Activated T-helper 9 cell treated with anti-CD3 and anti-CD28 coated beads, Interleukin-2, amount 50 U/mL, for 16 hours (primary cell): ENCODE measurements at regions not wholly inside any gene's neighbourhood (a gene's known extent, or its start where the extent isn't known, plus 50 kb on each side); places are given as distances from the start of the nearest gene placed in this dataset.

Source experiments
- DNase-seq: peaks from one replicate; pipeline ENCODE4 v3.0.0-alpha.2; 2020; ENCODE audit warnings: low read depth

GRCh38 chr11:116182356-116182966 is 590.3 kb downstream of the BUD13 start:
- no peak for DNase-seq

DNA sequence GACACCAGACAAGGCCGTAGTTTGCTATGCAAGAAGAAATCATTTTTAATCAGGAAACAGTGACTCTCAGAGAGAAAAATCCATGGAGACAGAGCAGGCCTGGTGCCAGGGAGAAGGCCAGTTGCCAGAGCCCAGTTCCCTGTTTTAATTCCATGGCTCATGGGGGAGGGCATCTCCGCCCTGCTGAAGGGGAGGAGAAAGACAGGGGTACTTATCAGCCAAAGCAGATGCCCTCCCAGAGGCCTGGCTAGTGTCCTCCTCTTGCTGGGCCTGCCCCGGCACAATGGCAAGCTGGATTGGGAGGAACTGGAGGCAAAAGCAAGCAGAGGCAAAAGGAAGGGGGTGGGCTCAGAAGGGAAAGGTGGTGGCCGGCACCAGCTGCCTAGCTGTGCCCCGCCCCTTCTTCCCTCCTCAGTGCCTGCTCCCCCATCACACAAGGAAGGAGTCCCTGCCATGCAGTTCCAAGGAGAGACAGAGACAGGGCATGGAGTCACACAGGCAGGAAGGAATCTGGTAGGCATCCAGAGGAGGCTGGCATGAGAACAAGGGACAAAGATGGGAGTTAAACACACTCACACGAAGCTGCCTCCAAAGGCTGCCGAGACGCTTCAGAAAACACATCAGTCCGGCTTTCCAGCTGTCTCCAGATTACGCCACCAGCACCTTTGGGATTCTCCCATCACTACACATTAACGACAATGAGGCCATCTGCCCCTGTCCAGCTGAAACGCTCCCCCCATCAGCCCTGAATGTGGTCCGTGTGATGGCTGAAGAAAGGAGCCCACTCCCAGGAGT is 591.8 kb downstream of the BUD13 start:
- no peak for DNase-seq

DNA sequence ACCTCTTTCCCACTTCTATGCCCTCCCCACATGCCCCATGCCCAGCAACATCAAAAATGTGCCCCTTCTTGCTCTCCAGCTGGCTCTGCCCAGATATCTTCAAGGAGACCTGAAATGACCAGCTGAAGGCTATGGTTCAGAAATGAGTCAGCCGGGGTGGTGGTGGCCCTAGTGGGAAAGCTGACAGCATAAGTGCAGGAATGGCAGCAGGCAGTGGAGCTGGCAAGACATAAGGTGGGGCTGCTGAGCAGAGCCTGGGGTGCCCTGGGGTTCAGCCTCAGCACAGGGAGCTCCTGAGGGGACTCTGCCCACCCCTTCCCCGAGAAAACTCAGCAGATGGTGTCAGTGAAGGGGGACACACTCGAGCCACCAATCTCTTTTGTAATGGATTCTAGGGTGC is 593.4 kb downstream of the BUD13 start:
- no peak for DNase-seq

GRCh38 chr11:116177521-116178210 is 595.1 kb downstream of the BUD13 start:
- DNase-seq = no peak

DNA sequence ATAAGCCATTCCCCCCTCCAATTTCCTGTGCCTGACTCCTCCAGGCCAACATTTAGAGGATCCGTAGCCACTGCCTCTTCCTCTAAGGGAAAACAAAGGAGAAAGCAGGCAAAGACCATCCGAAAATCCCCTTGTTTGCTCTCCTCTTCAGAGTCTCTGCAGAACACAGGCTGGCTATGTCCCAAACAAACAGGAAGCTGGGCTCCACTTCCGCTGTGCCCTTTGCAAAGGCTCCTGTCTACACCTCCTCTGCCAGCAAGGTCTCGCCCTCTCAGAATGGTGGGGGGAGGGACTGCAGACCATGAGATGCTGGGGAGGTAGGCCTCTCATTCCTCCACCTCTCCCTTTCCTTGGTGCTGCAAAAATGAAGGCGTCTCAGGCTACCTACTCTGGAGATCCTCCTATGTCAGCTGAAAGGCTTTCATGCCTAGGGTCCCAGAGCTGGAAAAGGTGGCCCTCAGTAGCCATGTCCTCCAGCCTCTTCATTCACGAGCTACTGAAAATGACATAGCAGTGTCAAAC is 596.2 kb downstream of the BUD13 start:
- DNase-seq = no peak

- no peak for DNase-seq
Measured at GRCh38 chr11:116175707-116176106, 597.1 kb downstream of the BUD13 start.

DNA sequence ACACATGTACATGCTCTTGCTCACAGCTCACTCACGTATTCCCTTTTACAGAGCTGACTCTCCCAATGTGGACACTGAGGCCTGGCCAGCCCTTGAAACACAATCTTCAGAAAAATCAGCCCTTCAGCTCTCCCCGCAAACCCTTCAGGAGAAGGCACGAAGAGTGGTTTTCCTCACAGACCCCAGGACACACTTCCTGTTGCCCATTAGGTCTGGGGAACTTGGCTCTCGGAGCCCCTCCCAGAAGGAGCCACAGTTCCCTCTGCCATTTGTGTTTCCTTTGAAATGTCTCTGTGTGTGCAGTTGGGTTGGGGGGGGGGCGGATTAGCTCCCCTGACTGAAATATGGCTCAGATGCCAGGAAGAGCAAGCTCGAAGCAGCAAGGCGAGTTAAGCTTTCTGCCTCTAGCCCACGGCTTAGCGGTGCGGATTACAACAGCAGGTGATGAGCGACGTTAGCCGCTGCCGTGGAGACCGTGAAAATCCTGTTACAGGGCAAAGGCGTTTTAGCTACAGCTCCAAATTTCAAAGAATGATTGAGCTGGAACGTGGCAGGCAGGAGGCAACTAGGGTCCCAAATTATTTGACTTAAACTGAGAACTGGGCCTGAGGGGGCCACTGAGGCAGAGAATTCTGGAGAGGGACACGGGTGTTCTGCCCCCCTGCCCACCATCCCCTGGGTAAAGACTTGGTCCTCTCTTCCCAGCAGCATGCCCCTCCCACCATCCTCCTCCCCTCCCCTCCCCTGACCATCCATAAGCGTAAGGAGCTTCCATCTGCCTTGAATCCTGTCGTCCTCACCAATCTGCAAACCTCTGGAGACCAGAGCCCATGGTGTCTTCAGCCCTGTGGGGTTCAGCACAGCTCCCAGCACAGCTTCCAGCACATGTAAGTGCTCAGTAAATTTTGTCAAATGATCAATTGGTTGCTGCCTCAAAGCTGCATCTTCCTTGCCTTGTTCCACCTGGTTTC is 598.6 kb downstream of the BUD13 start:
- no peak for DNase-seq

DNA sequence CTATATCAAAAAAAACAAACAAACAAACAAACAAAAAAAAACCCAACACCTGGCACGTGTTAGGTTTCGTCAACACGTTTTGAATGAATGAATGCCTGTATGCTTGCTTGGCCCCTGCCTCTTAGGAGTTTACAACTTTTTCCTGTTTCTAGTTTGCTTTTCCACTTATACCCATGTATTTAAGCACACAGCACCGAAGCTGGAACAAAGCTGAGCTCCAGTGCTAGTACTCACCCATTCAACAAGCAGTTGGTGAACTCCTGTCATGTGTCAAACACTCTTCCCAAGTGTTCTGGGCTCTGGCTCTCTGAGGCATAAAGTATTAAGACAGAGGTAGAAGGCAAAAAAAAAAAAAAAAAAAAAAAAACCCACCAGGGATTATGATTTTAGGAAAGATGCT is 599.3 kb downstream of the BUD13 start:
- DNase-seq = no peak

- no peak for DNase-seq
Measured at GRCh38 chr11:116172851-116173250, 599.9 kb downstream of the BUD13 start.

GRCh38 chr11:116172156-116172555 is 600.6 kb downstream of the BUD13 start:
- no peak for DNase-seq

- no peak for DNase-seq
Measured at GRCh38 chr11:116171271-116172140, 601.3 kb downstream of the BUD13 start.

GRCh38 chr11:116170526-116171120 is 602.2 kb downstream of the BUD13 start:
- DNase-seq = no peak

- DNase-seq = no peak
Measured at GRCh38 chr11:116169776-116170175, 603.0 kb downstream of the BUD13 start.

DNA sequence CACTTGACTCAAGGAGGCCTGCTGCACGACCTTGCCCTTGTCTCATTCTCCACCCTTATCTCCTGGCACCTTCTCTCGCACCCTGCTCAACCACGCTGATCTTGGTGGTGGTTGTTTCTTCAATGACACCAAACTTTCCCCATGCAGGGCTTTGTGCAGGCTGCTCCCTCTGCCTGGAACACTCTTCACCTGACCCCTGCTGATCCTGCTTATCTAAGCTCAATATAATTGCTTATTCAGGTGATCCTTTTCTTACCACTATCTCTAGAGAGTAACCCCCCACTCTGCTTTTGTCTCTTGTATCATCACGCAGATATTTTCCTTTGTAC is 604.4 kb downstream of the BUD13 start:
- DNase-seq = no peak

DNA sequence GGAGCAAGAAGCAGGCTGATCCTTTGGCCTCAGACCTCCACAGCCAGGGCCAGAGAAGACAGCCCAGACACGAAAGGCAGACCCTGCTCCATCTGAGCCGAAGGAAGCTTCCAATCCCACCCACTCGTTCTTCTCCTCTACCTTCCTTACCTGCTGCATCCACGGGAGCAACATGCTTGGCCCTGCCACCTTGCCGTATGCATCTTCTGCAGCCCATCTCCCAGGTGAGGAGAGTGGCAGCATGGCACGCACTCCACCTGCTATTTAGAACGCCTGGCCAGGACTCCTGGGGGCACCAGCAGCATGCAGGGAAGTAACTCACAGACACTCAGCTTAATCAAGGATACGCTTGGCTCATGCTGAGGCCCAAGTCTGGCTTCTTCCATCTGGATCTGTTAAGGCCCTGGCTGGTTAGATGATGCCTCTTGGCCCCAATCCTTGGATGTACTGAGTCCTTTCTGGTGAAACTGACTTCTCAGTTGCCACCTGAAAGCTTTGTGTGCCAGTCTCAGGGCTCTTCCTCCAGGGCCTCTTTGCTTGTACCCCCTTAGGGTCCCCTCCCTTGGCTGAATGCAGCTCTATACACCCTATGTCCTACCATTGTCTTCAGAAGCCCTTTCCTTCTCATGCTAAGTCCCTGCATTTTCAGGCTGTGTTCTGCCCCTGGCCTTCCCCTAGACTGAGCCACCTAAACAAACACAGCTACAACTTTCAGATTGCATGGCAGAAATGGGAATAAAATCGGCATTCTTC is 604.9 kb downstream of the BUD13 start:
- DNase-seq = no peak

DNA sequence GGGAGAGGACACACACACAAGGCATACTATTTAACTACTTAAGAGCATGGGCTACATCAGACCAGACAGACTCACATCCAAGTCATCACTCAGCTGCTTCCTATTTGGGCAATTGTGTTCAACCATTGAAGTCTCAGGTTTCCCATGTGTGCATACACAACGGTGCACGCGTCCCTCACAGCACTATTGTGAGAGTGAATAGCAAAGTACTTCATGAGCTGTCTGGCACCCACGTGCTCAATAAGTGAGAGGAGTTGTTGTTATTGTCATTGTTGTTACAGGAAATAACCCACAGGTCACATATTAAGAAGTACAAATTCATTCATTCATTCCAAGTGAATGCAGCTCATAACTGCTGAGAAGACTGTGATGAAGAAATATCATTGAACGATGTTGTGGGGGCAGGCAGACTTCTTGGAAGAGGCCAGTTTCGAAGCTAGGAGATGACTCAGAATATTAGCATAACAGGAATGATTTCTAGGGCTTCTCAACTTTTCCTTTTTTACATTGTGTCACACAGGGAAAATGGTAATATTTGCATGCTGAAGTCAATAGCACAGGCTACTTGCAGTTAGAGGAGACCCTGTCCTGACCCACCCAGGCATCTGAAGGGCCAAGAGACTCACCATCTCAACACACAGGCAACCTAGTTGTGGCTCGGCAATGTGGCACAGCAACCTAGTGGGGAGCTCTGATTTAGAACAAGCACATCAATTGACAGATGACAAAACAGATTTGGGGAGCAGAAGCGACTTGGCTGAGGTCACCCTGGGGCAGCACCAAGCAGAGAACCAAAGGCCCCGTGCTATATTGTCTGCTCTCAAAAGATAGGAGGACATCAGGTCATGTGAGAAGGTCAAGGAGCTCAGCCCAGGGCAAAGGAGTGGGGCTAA is 606.0 kb downstream of the BUD13 start:
- no peak for DNase-seq

DNA sequence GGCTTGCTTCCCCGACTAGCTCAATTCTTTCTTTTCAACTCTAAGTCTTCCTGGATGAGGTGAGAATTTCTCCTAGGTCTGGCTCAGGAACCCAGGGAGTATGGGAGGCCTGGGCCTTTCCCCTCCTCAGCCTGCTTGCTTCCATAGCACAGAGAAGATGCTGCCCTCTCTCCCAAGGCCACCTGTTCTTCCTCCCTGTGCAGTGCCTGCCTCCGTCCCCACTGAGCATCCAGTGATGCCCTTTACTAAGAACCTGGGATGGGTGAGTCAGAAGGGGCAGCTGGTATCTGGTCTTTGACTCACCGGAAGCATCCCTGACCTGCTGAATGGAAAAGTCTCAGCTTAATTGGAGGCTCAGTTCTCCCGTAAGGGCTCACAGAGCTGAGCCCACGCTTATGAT is 607.9 kb downstream of the BUD13 start:
- no peak for DNase-seq

DNA sequence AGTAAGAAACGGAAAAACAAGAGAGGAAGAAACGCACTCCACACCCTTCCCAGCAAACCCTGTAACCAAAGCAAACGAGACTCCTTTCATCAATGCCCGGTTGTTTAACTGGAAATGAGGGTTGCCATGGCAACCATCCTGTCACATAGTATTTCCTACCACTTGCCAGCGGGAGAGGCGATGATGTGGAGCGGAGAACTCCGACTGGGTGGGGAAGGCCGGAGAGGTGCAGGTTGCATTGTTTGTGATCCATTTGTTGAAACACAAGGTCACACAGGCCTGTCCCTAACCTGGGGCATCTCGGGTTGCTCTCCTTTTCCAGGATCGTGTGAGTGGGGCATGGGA is 609.9 kb downstream of the BUD13 start:
- no peak for DNase-seq
